GM13976 (cell line): ENCODE measurements at regions not wholly inside any gene's neighbourhood (a gene's known extent, or its start where the extent isn't known, plus 50 kb on each side); places are given as distances from the start of the nearest gene placed in this dataset.

ENCODE experiments used
- DNase-seq: peaks from one replicate; pipeline ENCODE4 v3.0.0; 2012; ENCODE audit warnings: low spot score
- in situ Hi-C: fragments of 300-500 bp; cut with MboI; formaldehyde crosslinking; loops from one replicate; pipeline ENCODE4 v1.12.0; 2022; ENCODE audit warnings: low sequenced_read_pairs, mixed read lengths, inconsistent platforms; ENCODE audit not compliant: unreplicated experiment
- TF ChIP-seq, protein P1 (sequence below): IDR thresholded peaks from 2 replicates; pipeline ENCODE4 v1.5.1; 2012; ENCODE audit warnings: borderline replicate concordance, mild to moderate bottlenecking; ENCODE audit not compliant: insufficient read depth; ENCODE audit errors: extremely low read depth, missing control alignments, control extremely low read depth

DNA sequence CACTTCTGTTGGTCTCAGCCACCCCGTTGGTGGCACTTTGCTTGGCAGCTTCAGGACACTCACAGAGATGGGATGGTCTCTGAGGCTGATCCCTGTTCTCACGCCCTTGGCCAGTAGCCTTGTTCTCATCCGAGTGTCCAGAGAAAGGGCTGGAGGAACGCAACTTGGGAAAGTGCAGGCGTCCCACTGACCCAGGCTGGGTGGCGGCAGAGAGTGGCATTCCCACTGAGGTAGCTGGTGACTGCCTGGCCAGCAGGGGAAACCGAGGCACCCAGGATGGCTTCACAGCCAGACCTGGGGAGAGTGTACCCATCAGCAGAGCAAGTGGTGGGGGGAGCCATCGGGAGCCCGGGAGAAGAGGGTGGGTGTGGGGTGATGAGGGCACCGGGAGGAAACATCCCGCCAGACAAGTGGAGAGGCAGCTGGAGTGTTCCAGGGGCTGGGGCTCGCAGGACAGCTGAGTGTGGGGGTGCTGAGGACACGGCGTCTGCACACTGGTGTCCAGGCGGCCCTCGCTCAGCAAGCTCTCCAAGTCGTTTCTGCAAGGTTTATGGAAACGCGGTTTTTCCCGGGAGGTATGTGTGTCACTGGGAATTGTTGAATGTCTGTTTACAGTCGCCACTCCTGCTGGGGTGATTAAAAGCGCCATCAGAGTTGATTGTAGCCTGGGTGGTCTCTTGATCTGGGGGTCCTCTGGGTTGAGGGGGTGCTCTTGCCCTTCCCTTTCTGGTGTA, 97.8 kb downstream of the SIK1 start:
- TF ChIP-seq, protein P1, sequence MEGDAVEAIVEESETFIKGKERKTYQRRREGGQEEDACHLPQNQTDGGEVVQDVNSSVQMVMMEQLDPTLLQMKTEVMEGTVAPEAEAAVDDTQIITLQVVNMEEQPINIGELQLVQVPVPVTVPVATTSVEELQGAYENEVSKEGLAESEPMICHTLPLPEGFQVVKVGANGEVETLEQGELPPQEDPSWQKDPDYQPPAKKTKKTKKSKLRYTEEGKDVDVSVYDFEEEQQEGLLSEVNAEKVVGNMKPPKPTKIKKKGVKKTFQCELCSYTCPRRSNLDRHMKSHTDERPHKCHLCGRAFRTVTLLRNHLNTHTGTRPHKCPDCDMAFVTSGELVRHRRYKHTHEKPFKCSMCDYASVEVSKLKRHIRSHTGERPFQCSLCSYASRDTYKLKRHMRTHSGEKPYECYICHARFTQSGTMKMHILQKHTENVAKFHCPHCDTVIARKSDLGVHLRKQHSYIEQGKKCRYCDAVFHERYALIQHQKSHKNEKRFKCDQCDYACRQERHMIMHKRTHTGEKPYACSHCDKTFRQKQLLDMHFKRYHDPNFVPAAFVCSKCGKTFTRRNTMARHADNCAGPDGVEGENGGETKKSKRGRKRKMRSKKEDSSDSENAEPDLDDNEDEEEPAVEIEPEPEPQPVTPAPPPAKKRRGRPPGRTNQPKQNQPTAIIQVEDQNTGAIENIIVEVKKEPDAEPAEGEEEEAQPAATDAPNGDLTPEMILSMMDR, result no peak
- DNase-seq, result no peak
- in situ Hi-C loops, result no loop called here

DNA sequence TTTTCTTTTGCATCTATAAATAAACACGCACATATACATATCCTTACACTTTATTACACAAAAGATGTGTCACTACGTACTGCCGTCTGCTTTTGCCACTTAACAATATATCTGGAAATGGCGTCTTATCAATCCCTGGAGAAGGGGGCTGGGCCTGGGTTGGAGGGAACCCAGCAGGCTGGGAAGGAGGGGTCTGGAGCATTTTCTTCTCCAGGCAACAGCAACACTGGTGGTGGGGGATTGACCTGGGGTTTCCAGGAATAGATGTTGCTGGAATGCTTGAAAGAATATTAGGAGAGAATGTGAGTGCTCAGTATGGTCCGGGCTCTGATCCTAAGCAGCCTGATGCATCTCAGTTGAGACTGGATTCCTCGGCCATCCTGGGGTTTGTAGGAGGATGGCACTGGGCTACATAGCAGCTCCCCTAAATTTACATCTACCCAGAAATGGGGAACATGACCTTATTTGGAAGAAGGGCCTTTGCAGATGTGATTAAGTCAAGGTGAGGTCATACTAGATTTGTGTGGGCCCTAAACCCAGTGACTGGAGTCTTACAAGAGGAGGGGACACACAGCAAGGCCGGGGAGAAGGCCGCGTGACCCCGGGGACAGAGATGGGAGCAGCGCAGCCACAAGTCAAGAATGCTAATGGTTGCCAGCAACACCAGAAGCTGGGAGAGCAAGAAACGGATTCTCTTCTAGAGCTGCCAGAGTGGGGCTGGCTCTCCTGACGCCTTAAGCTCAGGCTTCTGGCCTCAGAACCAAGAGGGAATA, 98.6 kb downstream of the SIK1 start:
- DNase-seq, result no peak
- in situ Hi-C loops, result no loop called here
- TF ChIP-seq, protein P1, result no peak

DNA sequence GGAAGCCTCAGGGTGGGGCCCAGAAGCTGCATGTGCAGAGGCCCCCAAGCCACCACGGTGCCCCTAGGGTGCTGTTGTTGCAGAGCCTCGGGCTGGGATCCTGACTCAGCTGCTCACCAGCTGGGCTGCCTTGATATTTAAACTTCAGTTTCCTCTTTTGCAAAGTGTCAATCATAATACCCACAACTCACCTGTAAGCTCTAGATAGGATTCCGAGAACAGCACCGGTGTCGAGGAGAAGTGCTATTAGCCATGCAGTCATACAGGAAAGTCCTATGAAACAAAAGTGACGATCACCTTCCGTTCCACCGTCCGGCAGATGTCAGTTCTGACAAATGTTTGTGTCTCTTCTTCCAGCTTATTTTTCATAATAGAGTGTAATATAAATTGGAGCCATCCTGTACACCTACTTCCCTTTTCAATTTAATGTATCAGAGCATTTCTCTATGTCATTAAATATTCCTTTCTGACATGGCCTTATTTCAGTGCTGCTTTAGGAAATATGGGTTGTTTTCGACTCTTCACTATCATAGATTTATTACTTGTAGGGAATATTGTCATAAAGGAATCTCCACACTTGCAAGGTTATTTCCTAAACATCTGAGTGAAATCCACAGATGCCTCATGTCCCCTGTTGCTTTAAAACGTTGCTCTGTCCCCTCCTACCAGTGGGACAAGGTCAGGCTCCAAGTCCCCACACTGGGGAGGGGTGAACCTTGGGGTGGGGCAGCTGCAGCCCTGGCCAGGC, 100.8 kb downstream of the SIK1 start:
- in situ Hi-C loops, result no loop called here

DNA sequence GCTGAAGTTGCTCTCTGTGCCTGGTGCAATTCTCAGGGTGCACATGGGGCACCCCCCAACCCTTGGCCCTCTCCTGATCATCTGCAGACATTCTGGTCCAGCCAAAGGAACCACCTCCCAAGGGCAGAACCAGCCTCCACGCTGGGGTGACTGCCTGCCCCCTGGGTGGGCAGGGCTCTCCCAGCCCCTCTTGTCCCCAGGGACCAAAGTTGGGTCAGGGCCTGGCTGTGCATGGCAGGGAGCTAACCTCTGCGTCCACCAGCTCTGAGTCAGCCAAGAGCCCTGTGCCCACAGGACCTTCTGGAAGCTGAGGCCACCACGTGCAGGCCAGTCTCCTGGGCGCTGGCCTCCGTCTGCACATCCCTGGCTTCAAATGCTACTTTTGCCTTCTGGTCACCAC, 101.9 kb downstream of the SIK1 start:
- in situ Hi-C loops, result no loop called here
- no peak for DNase-seq
- TF ChIP-seq, protein P1, result no peak

More for the DNA sequence above, 100.8 kb downstream of the SIK1 start:
- TF ChIP-seq, protein P1, result no peak
- DNase-seq, result no peak

DNA sequence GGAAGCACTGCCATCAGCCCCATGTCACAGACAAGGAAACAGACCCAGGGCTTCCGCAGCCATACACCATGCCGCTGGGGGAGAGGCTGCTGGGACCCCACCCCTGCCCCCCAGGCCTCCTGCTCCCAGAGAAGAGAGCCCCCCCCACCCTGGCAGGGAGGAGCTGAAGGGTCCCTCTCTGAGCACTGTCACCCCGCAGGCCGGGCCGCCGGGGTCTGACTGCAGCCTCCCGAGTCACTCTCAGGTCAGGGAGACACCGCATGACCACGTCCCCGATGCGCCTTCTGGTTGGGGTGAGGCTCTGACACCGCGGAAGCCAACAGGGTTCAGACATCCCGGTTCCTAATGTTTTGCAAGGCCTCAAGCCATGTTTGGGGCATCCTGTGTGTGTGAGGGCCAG, 102.3 kb downstream of the SIK1 start:
- in situ Hi-C loops, result no loop called here
- TF ChIP-seq, protein P1, result no peak
- DNase-seq, result no peak

DNA sequence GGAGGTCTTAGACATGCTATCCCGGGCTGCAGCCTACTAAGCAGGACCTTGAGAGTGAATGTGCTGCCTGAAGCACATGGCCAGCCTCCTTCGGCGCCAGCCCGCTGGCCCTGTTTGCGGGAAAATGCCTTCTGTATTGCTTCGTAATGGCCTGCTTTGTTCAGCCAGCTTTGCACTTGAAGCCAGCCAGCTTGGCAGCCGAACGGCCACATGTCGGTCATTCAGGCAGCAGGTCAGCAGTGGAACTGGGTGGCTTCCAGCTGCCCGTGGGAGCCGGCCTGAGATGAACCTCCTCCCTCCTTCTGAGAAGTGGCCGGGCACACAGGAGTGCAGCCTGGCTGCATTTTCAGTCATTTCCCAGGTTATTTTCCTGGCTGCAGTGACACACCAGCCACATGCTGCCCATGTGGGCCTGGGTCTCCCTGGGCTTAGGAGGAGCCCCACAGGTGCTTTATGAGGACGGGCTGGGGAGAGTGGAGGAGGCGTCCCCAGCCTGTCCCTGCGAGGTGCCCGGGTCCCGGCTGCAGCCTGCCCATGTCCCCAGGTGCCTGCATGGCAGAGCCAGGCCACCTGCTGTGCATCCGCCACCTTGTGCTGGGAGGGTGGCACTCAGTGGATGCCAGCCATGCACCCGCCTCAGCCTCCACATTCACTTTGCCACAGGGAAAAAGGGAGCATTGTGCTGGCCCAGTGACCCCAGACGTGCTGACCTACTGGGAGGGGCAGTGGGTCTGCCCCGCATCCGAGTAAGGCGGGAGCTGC, 103.5 kb downstream of the SIK1 start:
- no peak for DNase-seq
- in situ Hi-C loops, result no loop called here
- TF ChIP-seq, protein P1, result no peak
